Uterus (tissue), 3 donors: ENCODE measurements at regions not wholly inside any gene's neighbourhood (a gene's known extent, or its start where the extent isn't known, plus 50 kb on each side); places are given as distances from the start of the nearest gene placed in this dataset.

Experiments
- DNase-seq, 2 donors: peaks; one replicate each; pipeline ENCODE4 v3.0.0-alpha.2; 2019 to 2020
- H3K27ac ChIP-seq, 2 donors: fragments of 200-600 bp; sonication (generic); 1 replicate in 1 of 2; 2 replicates in 1 of 2; pipeline ENCODE4 v1.5.1; 2016 to 2018
- H3K27me3 ChIP-seq, 2 donors: fragments of 200-600 bp; sonication (generic); one replicate each; pipeline ENCODE4 v1.5.1; 2018 to 2019; ENCODE audit warnings: control low read depth in 1 of 2
- H3K36me3 ChIP-seq, 2 donors: fragments of 200-600 bp; sonication (generic); one replicate each; pipeline ENCODE4 v1.5.1; 2019; ENCODE audit warnings: control low read depth in 1 of 2
- H3K4me1 ChIP-seq, 2 donors: fragments of 200-600 bp; sonication (generic); one replicate each; pipeline ENCODE4 v1.5.1; 2018 to 2019; ENCODE audit warnings: control low read depth in 1 of 2
- H3K4me3 ChIP-seq, 2 donors: fragments of 200-600 bp; sonication (generic); 1 replicate in 1 of 2; 2 replicates in 1 of 2; pipeline ENCODE4 v1.5.1; 2018 to 2019; ENCODE audit warnings: mild to moderate bottlenecking in 1 of 2
- H3K9me3 ChIP-seq, 2 donors: fragments of 200-600 bp; sonication (generic); one replicate each; pipeline ENCODE4 v1.5.1; 2019; ENCODE audit warnings: control low read depth in 1 of 2
- CTCF ChIP-seq, 4 experiments: fragments of 200-600 bp in 2 of 4; fragments of 450-650 bp in 2 of 4; sonication (generic) in 2 of 4; IDR thresholded peaks; one replicate each; pipeline ENCODE4 v1.5.1; 2016 to 2019; ENCODE audit warnings: antibody characterized with exemption in 4 of 4, mild to moderate bottlenecking in 2 of 4, moderate library complexity in 1 of 4
- POLR2A ChIP-seq, 2 donors: fragments of 450-650 bp; IDR thresholded peaks; one replicate each; pipeline ENCODE4 v1.6.1; 2016; ENCODE audit warnings: antibody characterized with exemption in 2 of 2, mild to moderate bottlenecking in 1 of 2, moderate library complexity in 1 of 2
- intact Hi-C: fragments of 100-400 bp; cut with DNase I; formaldehyde crosslinking; loops from one replicate; pipeline ENCODE4 v1.15.1; 2023; ENCODE audit warnings: low total_unique reads
- donor health status: DM: yes; HTN: yes; CAD: no.

DNA sequence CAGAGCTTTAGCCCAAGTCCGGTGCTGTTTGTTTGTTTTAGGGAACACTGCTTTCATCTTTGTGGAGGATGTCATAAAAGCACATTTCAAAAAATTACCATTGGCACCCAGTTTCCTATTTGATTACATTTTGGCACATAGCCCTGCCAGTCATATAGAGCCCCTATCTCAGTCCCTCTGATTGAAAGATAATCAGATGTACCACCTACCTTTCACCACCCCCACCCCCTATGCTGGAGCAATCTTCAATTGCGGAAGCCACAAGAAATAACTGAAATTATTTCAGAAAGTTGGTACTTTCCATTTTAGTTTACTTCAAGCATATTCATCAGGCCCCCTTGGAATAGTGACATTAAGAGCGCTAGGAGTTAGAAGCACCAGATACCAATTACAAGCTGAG is 136.7 kb upstream of the RPL34 start:
- Histone ChIP-seq H3K9me3 (no peaks in the 10 kb centered on the region), H3K4me1 (no peaks in the 10 kb centered on the region), H3K27me3 (no peaks in the 10 kb centered on the region), H3K27ac (no peak overlapping the region), H3K4me3 (no peak overlapping the region), H3K36me3 (no peaks in the 10 kb centered on the region)
- intact Hi-C loops: no loop called here
- DNase-seq: no peak
- TF ChIP-seq CTCF (IDR thresholded peaks at IDR 0.05): no peak
- TF ChIP-seq POLR2A (IDR thresholded peaks at IDR 0.05): no peak

- TF ChIP-seq POLR2A (IDR thresholded peaks at IDR 0.05): no peak
- TF ChIP-seq CTCF (IDR thresholded peaks at IDR 0.05): no peak
- no peak overlapping the region for H3K27ac ChIP-seq
- no peak for DNase-seq
- H3K36me3 ChIP-seq: no peaks in the 10 kb centered on the region
- intact Hi-C loops: no loop called here
- no peak overlapping the region for H3K4me3 ChIP-seq
- H3K9me3 ChIP-seq: no peaks in the 10 kb centered on the region
- no peaks in the 10 kb centered on the region for H3K4me1 ChIP-seq
- H3K27me3 ChIP-seq: no peaks in the 10 kb centered on the region
Observed at GRCh38 chr4:108483079-108483478, 137.3 kb upstream of the RPL34 start.

DNA sequence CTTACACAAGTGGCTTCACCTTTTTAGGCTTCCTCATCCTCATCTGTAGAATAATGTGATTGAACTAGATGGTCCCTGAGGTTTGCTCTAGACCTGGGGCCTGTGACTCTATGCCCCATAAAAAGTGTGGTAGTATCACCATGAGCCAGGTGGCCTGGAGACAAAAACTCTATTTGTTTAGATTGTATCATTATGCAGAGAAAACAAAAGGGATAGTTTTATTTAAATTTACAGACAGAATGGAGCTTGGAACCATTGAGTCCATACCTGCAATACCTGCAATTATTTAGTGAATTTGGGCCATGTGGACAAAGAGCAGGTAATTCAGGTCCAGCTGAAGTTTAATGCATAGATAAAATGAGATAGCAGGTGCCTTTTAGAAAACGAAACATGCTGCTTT is 139.5 kb upstream of the RPL34 start:
- no peaks in the 10 kb centered on the region for H3K9me3 ChIP-seq
- intact Hi-C loops: no loop called here
- H3K27me3 ChIP-seq: no peaks in the 10 kb centered on the region
- no peaks in the 10 kb centered on the region for H3K36me3 ChIP-seq
- H3K4me3 ChIP-seq: no peak overlapping the region
- no peak for DNase-seq
- no peak for TF ChIP-seq POLR2A (IDR thresholded peaks at IDR 0.05)
- TF ChIP-seq CTCF (IDR thresholded peaks at IDR 0.05): no peak
- no peaks in the 10 kb centered on the region for H3K4me1 ChIP-seq
- H3K27ac ChIP-seq: no peak overlapping the region

GRCh38 chr4:108477527-108478108 is 142.8 kb upstream of the RPL34 start:
- Histone ChIP-seq H3K36me3 (no peaks in the 10 kb centered on the region), H3K27ac (no peak overlapping the region), H3K27me3 (no peaks in the 10 kb centered on the region), H3K9me3 (no peaks in the 10 kb centered on the region), H3K4me1 (no peaks in the 10 kb centered on the region), H3K4me3 (no peak overlapping the region)
- intact Hi-C loops: no loop called here
- TF ChIP-seq CTCF (IDR thresholded peaks at IDR 0.05) (no peak), POLR2A (IDR thresholded peaks at IDR 0.05) (no peak)
- no peak for DNase-seq

GRCh38 chr4:108473163-108473720 is 147.1 kb upstream of the RPL34 start:
- no peak for DNase-seq
- no peaks in the 10 kb centered on the region for H3K4me1 ChIP-seq
- intact Hi-C loops: no loop called here
- no peak overlapping the region for H3K4me3 ChIP-seq
- no peak for TF ChIP-seq POLR2A (IDR thresholded peaks at IDR 0.05)
- no peak for TF ChIP-seq CTCF (IDR thresholded peaks at IDR 0.05)
- no peaks in the 10 kb centered on the region for H3K9me3 ChIP-seq
- no peaks in the 10 kb centered on the region for H3K36me3 ChIP-seq
- no peaks in the 10 kb centered on the region for H3K27me3 ChIP-seq
- H3K27ac ChIP-seq: no peak overlapping the region
